Suprapubic skin (tissue), 4 donors: ENCODE measurements at regions not wholly inside any gene's neighbourhood (a gene's known extent, or its start where the extent isn't known, plus 50 kb on each side); places are given as distances from the start of the nearest gene placed in this dataset.

Source experiments
- EP300 ChIP-seq: sonication (generic); formaldehyde crosslinking; IDR thresholded peaks from one replicate; pipeline ENCODE4 v1.6.1; 2017; ENCODE audit warnings: antibody characterized with exemption
- POLR2A ChIP-seq, 2 donors: fragments of 450-650 bp; IDR thresholded peaks; one replicate each; pipeline ENCODE4 v1.6.1; 2017; ENCODE audit warnings: antibody characterized with exemption in 2 of 2, mild to moderate bottlenecking in 2 of 2, moderate library complexity in 2 of 2
- POLR2AphosphoS5 ChIP-seq, 3 donors: sonication (generic); formaldehyde crosslinking; IDR thresholded peaks; one replicate each; pipeline ENCODE4 v1.6.1; 2017; ENCODE audit warnings: antibody characterized with exemption in 3 of 3
- TF ChIP-seq, protein P1 (sequence below), 2 donors: fragments of 200-600 bp in 1 of 2; fragments of 450-650 bp in 1 of 2; sonication (generic) in 1 of 2; IDR thresholded peaks; one replicate each; pipeline ENCODE4 v1.5.1; 2016 to 2019; ENCODE audit warnings: antibody characterized with exemption in 2 of 2, mild to moderate bottlenecking in 1 of 2, moderate library complexity in 1 of 2

DNA sequence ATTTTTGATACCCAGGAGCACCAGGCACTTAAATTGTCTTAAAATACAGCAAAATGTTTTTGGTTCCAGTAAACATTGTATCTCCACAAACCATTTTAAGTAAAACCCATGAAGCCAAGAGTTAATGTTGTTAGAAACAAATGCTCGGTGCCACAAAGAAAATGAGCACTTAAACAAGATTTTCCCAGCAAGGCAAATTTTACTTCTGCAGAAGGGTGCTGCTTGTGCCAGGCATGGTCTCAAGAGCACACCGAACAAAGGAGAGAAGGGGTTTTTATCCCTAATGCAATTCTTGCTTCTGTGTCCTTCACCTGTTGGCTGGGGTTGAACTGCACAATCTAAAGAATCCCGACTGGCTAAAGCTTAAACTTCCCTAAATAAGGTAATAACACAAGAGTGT, 286.7 kb downstream of the ADCYAP1 start:
- TF ChIP-seq EP300 = no peak
- no peak for TF ChIP-seq POLR2A (IDR thresholded peaks at IDR 0.05)
- TF ChIP-seq, protein P1, sequence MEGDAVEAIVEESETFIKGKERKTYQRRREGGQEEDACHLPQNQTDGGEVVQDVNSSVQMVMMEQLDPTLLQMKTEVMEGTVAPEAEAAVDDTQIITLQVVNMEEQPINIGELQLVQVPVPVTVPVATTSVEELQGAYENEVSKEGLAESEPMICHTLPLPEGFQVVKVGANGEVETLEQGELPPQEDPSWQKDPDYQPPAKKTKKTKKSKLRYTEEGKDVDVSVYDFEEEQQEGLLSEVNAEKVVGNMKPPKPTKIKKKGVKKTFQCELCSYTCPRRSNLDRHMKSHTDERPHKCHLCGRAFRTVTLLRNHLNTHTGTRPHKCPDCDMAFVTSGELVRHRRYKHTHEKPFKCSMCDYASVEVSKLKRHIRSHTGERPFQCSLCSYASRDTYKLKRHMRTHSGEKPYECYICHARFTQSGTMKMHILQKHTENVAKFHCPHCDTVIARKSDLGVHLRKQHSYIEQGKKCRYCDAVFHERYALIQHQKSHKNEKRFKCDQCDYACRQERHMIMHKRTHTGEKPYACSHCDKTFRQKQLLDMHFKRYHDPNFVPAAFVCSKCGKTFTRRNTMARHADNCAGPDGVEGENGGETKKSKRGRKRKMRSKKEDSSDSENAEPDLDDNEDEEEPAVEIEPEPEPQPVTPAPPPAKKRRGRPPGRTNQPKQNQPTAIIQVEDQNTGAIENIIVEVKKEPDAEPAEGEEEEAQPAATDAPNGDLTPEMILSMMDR (IDR thresholded peaks at IDR 0.05) = no peak
- TF ChIP-seq POLR2AphosphoS5 (IDR thresholded peaks at IDR 0.05) = no peak
